ENCODE measurements at regions not wholly inside any gene's neighbourhood (a gene's known extent, or its start where the extent isn't known, plus 50 kb on each side); places are given as distances from the start of the nearest gene placed in this dataset.

DNA sequence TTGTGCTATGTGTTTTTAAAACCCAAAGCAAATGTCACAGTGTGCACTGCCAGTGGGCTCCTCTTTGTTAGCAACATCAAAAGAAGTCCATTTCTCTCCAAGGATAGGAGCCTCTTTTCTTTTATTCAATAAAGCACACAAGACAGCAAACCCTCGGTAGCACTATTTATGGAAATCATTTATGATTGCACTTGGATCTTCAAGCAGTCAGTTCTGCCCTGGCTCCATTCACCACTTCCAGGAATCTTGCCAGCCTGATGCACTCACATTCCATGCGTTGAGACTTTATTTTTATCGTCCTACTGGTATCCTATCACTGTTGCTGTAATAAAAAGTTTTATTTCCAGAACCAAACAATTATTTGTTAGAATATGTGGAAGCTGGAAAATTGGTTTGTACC lies 412.1 kb downstream of the TBL1XR1 start:
- DNase-seq (no peak), ATAC-seq (no peak)
- intact Hi-C loops (cut with DNase I; ENCODE audit: low total_unique reads) (no loop called here), in situ Hi-C loops (cut with MboI; ENCODE audit: low sequenced_read_pairs in 4 of 4) (no loop called here)
- Histone ChIP-seq H3K4me3 (no peak overlapping the region), H3K27me3 (no peaks in the 10 kb centered on the region), H3K4me1 (no peaks in the 10 kb centered on the region), H3K36me3 (no peaks in the 10 kb centered on the region), H3K9me3 (no peaks in the 10 kb centered on the region), H3K27ac (no peak overlapping the region)
- TF ChIP-seq, protein P1, sequence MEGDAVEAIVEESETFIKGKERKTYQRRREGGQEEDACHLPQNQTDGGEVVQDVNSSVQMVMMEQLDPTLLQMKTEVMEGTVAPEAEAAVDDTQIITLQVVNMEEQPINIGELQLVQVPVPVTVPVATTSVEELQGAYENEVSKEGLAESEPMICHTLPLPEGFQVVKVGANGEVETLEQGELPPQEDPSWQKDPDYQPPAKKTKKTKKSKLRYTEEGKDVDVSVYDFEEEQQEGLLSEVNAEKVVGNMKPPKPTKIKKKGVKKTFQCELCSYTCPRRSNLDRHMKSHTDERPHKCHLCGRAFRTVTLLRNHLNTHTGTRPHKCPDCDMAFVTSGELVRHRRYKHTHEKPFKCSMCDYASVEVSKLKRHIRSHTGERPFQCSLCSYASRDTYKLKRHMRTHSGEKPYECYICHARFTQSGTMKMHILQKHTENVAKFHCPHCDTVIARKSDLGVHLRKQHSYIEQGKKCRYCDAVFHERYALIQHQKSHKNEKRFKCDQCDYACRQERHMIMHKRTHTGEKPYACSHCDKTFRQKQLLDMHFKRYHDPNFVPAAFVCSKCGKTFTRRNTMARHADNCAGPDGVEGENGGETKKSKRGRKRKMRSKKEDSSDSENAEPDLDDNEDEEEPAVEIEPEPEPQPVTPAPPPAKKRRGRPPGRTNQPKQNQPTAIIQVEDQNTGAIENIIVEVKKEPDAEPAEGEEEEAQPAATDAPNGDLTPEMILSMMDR (IDR thresholded peaks at IDR 0.05 in 4 of 5, conservative IDR thresholded peaks at IDR 0.05 in 1 of 5), result no peak
- no peak for TF ChIP-seq POLR2A (IDR thresholded peaks at IDR 0.05)

DNA sequence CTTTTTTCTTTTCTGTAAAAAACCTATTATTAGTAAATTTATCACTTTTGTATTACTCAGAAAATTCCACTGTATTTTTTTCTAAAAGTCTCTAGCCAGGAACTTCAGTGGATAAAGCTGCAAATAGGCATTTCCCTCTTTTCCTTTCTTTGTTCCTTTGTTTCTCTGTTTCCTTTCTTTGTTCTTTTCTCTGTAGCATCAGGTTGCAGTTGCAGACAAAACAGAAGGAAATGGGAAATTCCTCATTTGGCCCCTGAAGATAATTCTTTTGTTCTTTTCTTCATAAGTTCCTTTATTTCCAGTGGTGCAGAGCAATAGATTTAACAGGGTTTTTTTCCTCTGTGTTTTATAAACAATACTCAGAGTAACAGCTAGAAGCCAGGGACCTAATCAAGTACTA lies 416.5 kb downstream of the TBL1XR1 start:
- DNase-seq (no peak), ATAC-seq (no peak)
- intact Hi-C loops (cut with DNase I; ENCODE audit: low total_unique reads) (no loop called here), in situ Hi-C loops (cut with MboI; ENCODE audit: low sequenced_read_pairs in 4 of 4) (no loop called here)
- Histone ChIP-seq H3K9me3 (no peaks in the 10 kb centered on the region), H3K36me3 (no peaks in the 10 kb centered on the region), H3K27ac (no peak overlapping the region), H3K4me3 (no peak overlapping the region), H3K4me1 (no peaks in the 10 kb centered on the region), H3K27me3 (no peaks in the 10 kb centered on the region)
- TF ChIP-seq, protein P1 (IDR thresholded peaks at IDR 0.05 in 4 of 5, conservative IDR thresholded peaks at IDR 0.05 in 1 of 5), result no peak
- TF ChIP-seq POLR2A (IDR thresholded peaks at IDR 0.05), result no peak

DNA sequence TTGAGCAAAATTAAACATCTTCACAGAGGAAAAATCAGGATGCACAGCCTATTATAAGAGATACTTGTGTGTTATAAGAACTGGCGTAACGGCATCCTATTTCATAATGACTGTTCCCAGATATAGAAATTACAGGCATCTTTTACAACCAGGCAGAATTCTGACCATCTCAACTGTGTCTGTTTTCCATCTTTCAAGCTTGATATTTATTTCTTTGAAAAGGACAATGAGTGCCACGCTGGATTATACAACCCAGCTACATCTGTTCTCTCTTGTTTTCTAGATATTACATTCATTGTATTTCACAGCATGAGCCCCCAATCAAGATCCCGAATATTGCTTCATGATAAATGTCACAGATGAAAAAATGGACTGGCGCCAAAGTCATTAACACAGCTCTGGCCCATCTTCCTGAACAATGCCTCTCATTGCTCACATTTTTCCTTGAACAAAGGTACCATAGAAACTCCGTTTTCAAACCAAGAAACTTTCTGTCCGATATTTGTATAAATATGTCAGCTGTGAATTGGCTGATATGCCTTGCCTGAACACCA lies 420.6 kb downstream of the TBL1XR1 start:
- no peaks in the 10 kb centered on the region for H3K36me3 ChIP-seq
- H3K9me3 ChIP-seq, result no peaks in the 10 kb centered on the region
- no peak overlapping the region for H3K27ac ChIP-seq
- intact Hi-C loops (cut with DNase I; ENCODE audit: low total_unique reads) (no loop called here), in situ Hi-C loops (cut with MboI; ENCODE audit: low sequenced_read_pairs in 4 of 4) (no loop called here)
- H3K4me1 ChIP-seq, result no peaks in the 10 kb centered on the region
- TF ChIP-seq POLR2A (IDR thresholded peaks at IDR 0.05), result no peak
- TF ChIP-seq, protein P1 (IDR thresholded peaks at IDR 0.05 in 4 of 5, conservative IDR thresholded peaks at IDR 0.05 in 1 of 5), result no peak
- no peak overlapping the region for H3K4me3 ChIP-seq
- DNase-seq (no peak), ATAC-seq (no peak)
- H3K27me3 ChIP-seq, result no peaks in the 10 kb centered on the region

DNA sequence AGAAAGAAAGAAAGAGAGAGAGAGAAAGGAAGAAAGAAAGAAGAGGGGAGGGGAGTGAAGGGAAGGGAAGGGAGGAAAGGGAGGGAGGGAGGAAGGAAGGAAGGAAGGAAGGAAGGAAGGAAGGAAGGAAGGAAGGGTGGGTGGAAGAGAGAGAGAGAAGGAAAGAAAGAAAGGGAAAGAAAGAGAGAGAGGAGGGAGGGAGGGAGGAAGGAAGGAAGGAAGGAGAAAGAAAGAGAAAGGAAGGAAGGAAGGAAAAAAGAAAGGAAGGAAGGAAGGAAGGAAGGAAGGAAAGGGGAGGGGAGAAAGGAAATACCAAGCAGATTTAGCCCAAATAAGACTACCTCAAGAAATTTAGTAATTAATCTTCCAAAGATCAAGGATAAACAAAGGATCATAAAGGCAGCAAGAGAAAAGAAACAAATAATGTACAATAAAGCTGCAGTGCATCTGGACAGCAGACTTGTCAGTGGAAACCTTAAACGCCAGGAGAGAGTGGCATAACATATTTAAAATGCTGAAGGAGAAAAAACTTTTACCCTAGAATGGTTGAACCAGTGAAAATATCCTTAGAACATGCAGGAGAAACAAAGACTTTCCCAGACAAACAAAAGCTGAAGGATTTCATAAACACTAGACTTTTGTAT lies 427.6 kb downstream of the TBL1XR1 start:
- Histone ChIP-seq H3K27me3 (no peaks in the 10 kb centered on the region), H3K4me1 (no peaks in the 10 kb centered on the region), H3K27ac (no peak overlapping the region), H3K36me3 (no peaks in the 10 kb centered on the region), H3K4me3 (no peak overlapping the region), H3K9me3 (no peaks in the 10 kb centered on the region)
- no peak for DNase-seq
- intact Hi-C loops (cut with DNase I; ENCODE audit: low total_unique reads), result no loop called here
- in situ Hi-C loops (cut with MboI; ENCODE audit: low sequenced_read_pairs in 4 of 4), result no loop called here
- no peak for TF ChIP-seq POLR2A (IDR thresholded peaks at IDR 0.05)
- TF ChIP-seq, protein P1 (IDR thresholded peaks at IDR 0.05 in 4 of 5, conservative IDR thresholded peaks at IDR 0.05 in 1 of 5), result no peak
- ATAC-seq, result no peak

DNA sequence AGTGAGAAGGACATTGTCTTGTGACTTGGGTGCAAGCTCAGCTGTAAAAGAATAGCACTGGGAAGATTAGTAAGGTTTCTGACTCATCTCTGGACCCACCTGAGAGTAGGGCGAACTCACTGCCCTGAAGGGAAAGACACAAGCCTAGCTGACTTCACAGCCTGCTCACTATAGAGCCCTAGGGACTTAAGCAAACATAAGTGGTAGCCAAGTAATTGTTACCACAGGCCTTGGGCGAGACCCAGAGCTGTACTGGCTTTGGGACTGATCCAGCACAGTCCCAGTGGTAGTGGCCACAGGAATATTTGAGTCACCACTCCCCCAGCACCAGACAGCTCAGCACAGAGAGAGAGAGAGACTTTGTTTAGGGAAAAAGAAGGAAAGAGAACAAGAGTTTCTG lies 429.9 kb downstream of the TBL1XR1 start:
- ATAC-seq, result no peak
- H3K4me3 ChIP-seq, result no peak overlapping the region
- no peaks in the 10 kb centered on the region for H3K36me3 ChIP-seq
- intact Hi-C loops (cut with DNase I; ENCODE audit: low total_unique reads) (no loop called here), in situ Hi-C loops (cut with MboI; ENCODE audit: low sequenced_read_pairs in 4 of 4) (no loop called here)
- no peaks in the 10 kb centered on the region for H3K27me3 ChIP-seq
- TF ChIP-seq, protein P1 (IDR thresholded peaks at IDR 0.05 in 4 of 5, conservative IDR thresholded peaks at IDR 0.05 in 1 of 5), result no peak
- no peak for TF ChIP-seq POLR2A (IDR thresholded peaks at IDR 0.05)
- no peaks in the 10 kb centered on the region for H3K9me3 ChIP-seq
- DNase-seq, result no peak
- no peaks in the 10 kb centered on the region for H3K4me1 ChIP-seq
- no peak overlapping the region for H3K27ac ChIP-seq

All from gastrocnemius medialis (tissue), 4 donors.